HEK293T (cell line): ENCODE measurements at regions not wholly inside any gene's neighbourhood (a gene's known extent, or its start where the extent isn't known, plus 50 kb on each side); places are given as distances from the start of the nearest gene placed in this dataset.

Experiments used
- CTCF ChIA-PET: fragments of 350-600 bp; formaldehyde crosslinking; extraction: SDS; loops from one replicate; lab custom pipeline; 2021; ENCODE audit warnings: antibody characterized with exemption, inconsistent platforms; lab: Yijun Ruan, JAX
- POLR2A ChIA-PET: fragments of 350-600 bp; formaldehyde crosslinking; extraction: SDS; loops from one replicate; lab custom pipeline; 2020; ENCODE audit warnings: antibody characterized with exemption, inconsistent platforms; lab: Yijun Ruan, JAX
- DNase-seq: peaks from one replicate; pipeline ENCODE4 v3.0.0; 2012; ENCODE audit warnings: mixed read lengths; ENCODE audit errors: extremely low spot score
- ARNT ChIP-seq: fragments of 450-650 bp; IDR thresholded peaks from 2 replicates; pipeline ENCODE4 v1.6.1; 2017; ENCODE audit warnings: mild to moderate bottlenecking
- BHLHE40 ChIP-seq: fragments of 450-650 bp; IDR thresholded peaks from 2 replicates; pipeline ENCODE4 v1.6.1; 2016; ENCODE audit warnings: mild to moderate bottlenecking, moderate library complexity, borderline replicate concordance
- CTBP1 ChIP-seq: fragments of 450-650 bp; IDR thresholded peaks from 2 replicates; pipeline ENCODE4 v1.6.1; 2016; ENCODE audit warnings: borderline replicate concordance
- ELF4 ChIP-seq: fragments of 450-650 bp; IDR thresholded peaks from 2 replicates; pipeline ENCODE4 v1.6.1; 2017; ENCODE audit warnings: antibody characterized with exemption
- FOXA1 ChIP-seq: fragments of 450-650 bp; IDR thresholded peaks from 2 replicates; pipeline ENCODE4 v1.6.1; 2016; ENCODE audit warnings: mild to moderate bottlenecking
- FOXK2 ChIP-seq: fragments of 450-650 bp; IDR thresholded peaks from 2 replicates; pipeline ENCODE4 v1.6.1; 2016; ENCODE audit warnings: mild to moderate bottlenecking
- FOXM1 ChIP-seq: fragments of 450-650 bp; IDR thresholded peaks from 2 replicates; pipeline ENCODE4 v1.6.1; 2017; ENCODE audit warnings: mild to moderate bottlenecking, borderline replicate concordance
- HDGF ChIP-seq: fragments of 450-650 bp; IDR thresholded peaks from 2 replicates; pipeline ENCODE4 v1.6.1; 2017; ENCODE audit warnings: antibody characterized with exemption, borderline replicate concordance
- L3MBTL2 ChIP-seq: fragments of 450-650 bp; conservative IDR thresholded peaks from 2 replicates; pipeline ENCODE4 v1.6.1; 2016; ENCODE audit warnings: mild to moderate bottlenecking
- LEF1 ChIP-seq: fragments of 450-650 bp; IDR thresholded peaks from 2 replicates; pipeline ENCODE4 v1.6.1; 2017; ENCODE audit warnings: mild to moderate bottlenecking, borderline replicate concordance
- NFRKB ChIP-seq: fragments of 450-650 bp; IDR thresholded peaks from 2 replicates; pipeline ENCODE4 v1.6.1; 2016; ENCODE audit warnings: mild to moderate bottlenecking, moderate library complexity
- SP1 ChIP-seq: fragments of 450-650 bp; IDR thresholded peaks from 2 replicates; pipeline ENCODE4 v1.6.1; 2017
- SUZ12 ChIP-seq: fragments of 450-650 bp; IDR thresholded peaks from 2 replicates; pipeline ENCODE4 v1.6.1; 2016; ENCODE audit warnings: mild to moderate bottlenecking
- TARDBP ChIP-seq: fragments of 450-650 bp; IDR thresholded peaks from 2 replicates; pipeline ENCODE4 v1.6.1; 2016
- ZNF384 ChIP-seq: fragments of 450-650 bp; IDR thresholded peaks from 2 replicates; pipeline ENCODE4 v1.6.1; 2016
- TF ChIP-seq, protein P1 (sequence below): fragments of 450-650 bp; IDR thresholded peaks from 2 replicates; pipeline ENCODE4 v1.6.1; 2016

GRCh38 chr13:47133011-47133445 lies 236.2 kb upstream of the HTR2A start:
- DNase-seq, result no peak
- CTCF ChIA-PET, result no interaction called here
- TF ChIP-seq L3MBTL2 (no peak), ZNF384 (no peak), FOXK2 (no peak), HDGF (no peak), SP1 (no peak), TARDBP (no peak), ARNT (no peak), LEF1 (no peak), FOXM1 (no peak), FOXA1 (no peak), SUZ12 (no peak), CTBP1 (no peak), NFRKB (no peak), BHLHE40 (no peak), ELF4 (no peak)
- TF ChIP-seq, protein P1, sequence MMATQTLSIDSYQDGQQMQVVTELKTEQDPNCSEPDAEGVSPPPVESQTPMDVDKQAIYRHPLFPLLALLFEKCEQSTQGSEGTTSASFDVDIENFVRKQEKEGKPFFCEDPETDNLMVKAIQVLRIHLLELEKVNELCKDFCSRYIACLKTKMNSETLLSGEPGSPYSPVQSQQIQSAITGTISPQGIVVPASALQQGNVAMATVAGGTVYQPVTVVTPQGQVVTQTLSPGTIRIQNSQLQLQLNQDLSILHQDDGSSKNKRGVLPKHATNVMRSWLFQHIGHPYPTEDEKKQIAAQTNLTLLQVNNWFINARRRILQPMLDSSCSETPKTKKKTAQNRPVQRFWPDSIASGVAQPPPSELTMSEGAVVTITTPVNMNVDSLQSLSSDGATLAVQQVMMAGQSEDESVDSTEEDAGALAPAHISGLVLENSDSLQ, result no peak
- POLR2A ChIA-PET, result no interaction called here

- POLR2A ChIA-PET, result no interaction called here
- DNase-seq, result no peak
- TF ChIP-seq BHLHE40 (no peak), ZNF384 (no peak), ARNT (no peak), NFRKB (no peak)
- CTCF ChIA-PET, result no interaction called here
Observed at GRCh38 chr13:47129461-47129860, 232.6 kb upstream of the HTR2A start.

GRCh38 chr13:47126432-47126831 lies 229.6 kb upstream of the HTR2A start:
- no peak for TF ChIP-seq TARDBP
- TF ChIP-seq ZNF384, result no peak
- no peak for TF ChIP-seq FOXK2
- TF ChIP-seq FOXA1, result no peak
- TF ChIP-seq BHLHE40, result no peak
- TF ChIP-seq CTBP1, result no peak
- no peak for TF ChIP-seq ELF4
- TF ChIP-seq LEF1, result no peak
- TF ChIP-seq SUZ12, result no peak
- TF ChIP-seq NFRKB, result no peak
- TF ChIP-seq, protein P1, result no peak
- TF ChIP-seq ARNT, result no peak
- no peak for TF ChIP-seq HDGF
- TF ChIP-seq SP1, result no peak
- no peak for TF ChIP-seq FOXM1
- no peak for TF ChIP-seq L3MBTL2
- POLR2A ChIA-PET, result no interaction called here
- CTCF ChIA-PET, result no interaction called here
- DNase-seq, result no peak

- CTCF ChIA-PET, result no interaction called here
- POLR2A ChIA-PET, result no interaction called here
Observed at GRCh38 chr13:47121092-47121763, 224.4 kb upstream of the HTR2A start.

GRCh38 chr13:47120282-47120681 lies 223.4 kb upstream of the HTR2A start:
- DNase-seq, result no peak
- CTCF ChIA-PET, result no interaction called here
- no peak for TF ChIP-seq BHLHE40
- TF ChIP-seq FOXK2, result no peak
- no peak for TF ChIP-seq ZNF384
- TF ChIP-seq FOXM1, result no peak
- no peak for TF ChIP-seq NFRKB
- TF ChIP-seq CTBP1, result no peak
- TF ChIP-seq LEF1, result no peak
- TF ChIP-seq ARNT, result no peak
- TF ChIP-seq TARDBP, result no peak
- TF ChIP-seq SUZ12, result no peak
- no peak for TF ChIP-seq SP1
- TF ChIP-seq L3MBTL2, result no peak
- TF ChIP-seq, protein P1, result no peak
- no peak for TF ChIP-seq ELF4
- TF ChIP-seq FOXA1, result no peak
- no peak for TF ChIP-seq HDGF

More at GRCh38 chr13:47121092-47121763, 224.4 kb upstream of the HTR2A start:
- no peak for DNase-seq
- TF ChIP-seq, protein P1, result no peak
- no peak for TF ChIP-seq CTBP1
- no peak for TF ChIP-seq ZNF384
- no peak for TF ChIP-seq ARNT
- TF ChIP-seq HDGF, result no peak
- TF ChIP-seq FOXK2, result no peak
- no peak for TF ChIP-seq BHLHE40
- no peak for TF ChIP-seq LEF1
- no peak for TF ChIP-seq NFRKB

DNA sequence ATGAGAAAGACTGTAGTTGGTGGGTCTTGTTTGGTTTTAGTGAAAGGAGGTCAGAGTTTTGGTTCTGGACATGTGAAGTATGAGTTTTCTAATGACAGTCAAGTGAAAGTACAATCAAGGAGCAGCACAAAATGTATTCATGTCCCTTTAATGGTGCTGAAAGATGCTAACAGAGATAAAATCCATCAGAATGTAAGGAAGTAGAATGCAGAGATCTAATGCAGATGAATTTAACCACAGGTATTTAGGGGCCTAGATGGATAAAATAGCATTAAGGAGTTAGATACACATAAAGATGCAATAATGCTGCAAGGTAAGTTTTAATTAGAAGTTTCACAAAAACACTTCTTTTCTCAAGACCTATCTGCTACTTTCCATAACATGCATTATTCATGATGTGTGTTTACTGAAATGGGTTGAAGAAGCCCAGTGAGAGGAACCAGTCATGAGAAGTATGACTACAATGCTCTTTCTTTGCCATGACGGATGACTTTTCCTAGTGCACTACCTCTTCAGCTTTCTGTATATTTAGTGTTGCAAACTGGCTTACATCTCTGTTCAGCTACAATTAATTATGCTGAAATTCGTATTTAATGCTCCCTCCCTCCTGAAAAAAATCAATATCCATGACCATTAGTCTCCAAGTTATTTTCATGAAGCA lies 222.9 kb upstream of the HTR2A start:
- ChIA-PET POLR2A (no interaction called here), CTCF (no interaction called here)
- TF ChIP-seq NFRKB (no peak), FOXA1 (no peak), TARDBP (no peak), HDGF (no peak), FOXK2 (no peak), L3MBTL2 (no peak), SP1 (no peak), FOXM1 (no peak)
- DNase-seq, result no peak

More at GRCh38 chr13:47120282-47120681, 223.4 kb upstream of the HTR2A start:
- POLR2A ChIA-PET, result no interaction called here
